ENCODE measurements at regions not wholly inside any gene's neighbourhood (a gene's known extent, or its start where the extent isn't known, plus 50 kb on each side); places are given as distances from the start of the nearest gene placed in this dataset.

DNA sequence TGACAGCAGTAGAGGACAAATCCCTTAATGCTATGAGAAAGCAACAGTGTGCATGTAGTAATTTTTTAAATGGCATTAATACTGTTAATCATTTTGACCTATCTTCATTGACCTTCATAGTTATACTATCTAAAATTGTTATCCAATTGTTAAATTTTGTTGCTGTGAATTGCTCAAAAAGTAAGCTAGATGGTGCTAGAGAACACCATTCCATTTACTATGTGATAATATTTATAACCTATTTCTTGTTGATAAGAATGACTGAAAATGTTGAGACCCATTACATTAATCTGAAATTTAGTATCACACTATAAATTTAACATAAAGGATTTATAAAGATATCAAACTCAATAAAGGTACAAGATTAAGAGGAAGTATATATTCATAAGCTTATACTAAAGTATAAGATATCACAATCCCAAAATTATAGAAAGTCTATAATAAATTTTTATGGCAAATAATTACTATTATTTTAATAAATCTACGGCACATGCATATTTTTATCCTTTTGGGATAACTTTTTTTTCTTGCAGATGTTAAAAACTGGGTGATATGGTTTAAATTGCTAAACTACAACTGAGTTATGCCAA lies 1573.3 kb downstream of the PCDH9 start:
- TF ChIP-seq, protein P1, sequence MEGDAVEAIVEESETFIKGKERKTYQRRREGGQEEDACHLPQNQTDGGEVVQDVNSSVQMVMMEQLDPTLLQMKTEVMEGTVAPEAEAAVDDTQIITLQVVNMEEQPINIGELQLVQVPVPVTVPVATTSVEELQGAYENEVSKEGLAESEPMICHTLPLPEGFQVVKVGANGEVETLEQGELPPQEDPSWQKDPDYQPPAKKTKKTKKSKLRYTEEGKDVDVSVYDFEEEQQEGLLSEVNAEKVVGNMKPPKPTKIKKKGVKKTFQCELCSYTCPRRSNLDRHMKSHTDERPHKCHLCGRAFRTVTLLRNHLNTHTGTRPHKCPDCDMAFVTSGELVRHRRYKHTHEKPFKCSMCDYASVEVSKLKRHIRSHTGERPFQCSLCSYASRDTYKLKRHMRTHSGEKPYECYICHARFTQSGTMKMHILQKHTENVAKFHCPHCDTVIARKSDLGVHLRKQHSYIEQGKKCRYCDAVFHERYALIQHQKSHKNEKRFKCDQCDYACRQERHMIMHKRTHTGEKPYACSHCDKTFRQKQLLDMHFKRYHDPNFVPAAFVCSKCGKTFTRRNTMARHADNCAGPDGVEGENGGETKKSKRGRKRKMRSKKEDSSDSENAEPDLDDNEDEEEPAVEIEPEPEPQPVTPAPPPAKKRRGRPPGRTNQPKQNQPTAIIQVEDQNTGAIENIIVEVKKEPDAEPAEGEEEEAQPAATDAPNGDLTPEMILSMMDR (IDR thresholded peaks at IDR 0.05; ENCODE audit: low read depth, low read length, poor library complexity, severe bottlenecking), result peak; percentile 61
- no peak for TF ChIP-seq EZH2phosphoT487 (IDR thresholded peaks at IDR 0.05; ENCODE audit: borderline replicate concordance, low read length)
